B cell (primary cell): ENCODE measurements at regions not wholly inside any gene's neighbourhood (a gene's known extent, or its start where the extent isn't known, plus 50 kb on each side); places are given as distances from the start of the nearest gene placed in this dataset.

Experiments used
- ATAC-seq: fragments of 200-7000 bp; cut with Tn5 transposase; one replicate; pipeline ENCODE4 v1.10.0; 2021; ENCODE audit warnings: low read depth, mild to moderate bottlenecking, moderate number of reproducible peaks, moderate library complexity
- CTCF ChIA-PET: fragments of 350-600 bp; sonication (Branson Sonifier 250); formaldehyde crosslinking; loops from one replicate; lab custom pipeline; 2021; ENCODE audit warnings: antibody characterized with exemption, inconsistent platforms; lab: Charles Lee
- POLR2A ChIA-PET: fragments of 350-600 bp; sonication (Branson Sonifier 250); formaldehyde crosslinking; loops from one replicate; lab custom pipeline; 2021; ENCODE audit warnings: antibody characterized with exemption; lab: Charles Lee
- DNase-seq: peaks from one replicate; pipeline ENCODE4 v3.0.0; 2013
- H2AFZ ChIP-seq: 2 replicates; pipeline ENCODE4 v1.6.1; 2012; ENCODE audit warnings: mild to moderate bottlenecking, low read depth, low read length; ENCODE audit not compliant: insufficient read depth, poor library complexity, severe bottlenecking
- H3K27ac ChIP-seq, 2 donors: 1 replicate in 1 of 2; 2 replicates in 1 of 2; pipeline ENCODE4 v1.5.1; 2012 to 2013; ENCODE audit warnings: low read length in 2 of 2, mild to moderate bottlenecking in 2 of 2, moderate library complexity in 1 of 2
- H3K27me3 ChIP-seq, 4 experiments: fragments of 200-600 bp in 1 of 4; sonication (generic) in 1 of 4; replicated peaks in 1 of 4; 1 replicate in 2 of 4; 2 replicates in 2 of 4; pipeline versions ENCODE4 v1.6.1 to v1.7.0; 2013 to 2016; ENCODE audit warnings: low read length in 3 of 4, mild to moderate bottlenecking in 2 of 4, mixed read lengths in 1 of 4, moderate library complexity in 1 of 4; ENCODE audit not compliant: insufficient read depth in 4 of 4, control insufficient read depth in 3 of 4; ENCODE audit errors: control extremely low read depth in 1 of 4
- H3K36me3 ChIP-seq, 2 experiments: replicated peaks in 1 of 2; 1 replicate in 1 of 2; 2 replicates in 1 of 2; pipeline versions ENCODE4 v1.6.1 to v1.7.1; 2013; ENCODE audit warnings: low read length in 1 of 2; ENCODE audit not compliant: insufficient read depth in 2 of 2, control insufficient read depth in 1 of 2; ENCODE audit errors: control extremely low read depth in 1 of 2, extremely low read depth in 1 of 2
- H3K4me1 ChIP-seq, 2 donors: fragments of 200-600 bp in 1 of 2; sonication (generic) in 1 of 2; 1 replicate in 1 of 2; 2 replicates in 1 of 2; pipeline versions ENCODE4 v1.5.1 to v1.6.1; 2013 to 2017; ENCODE audit warnings: low read length in 2 of 2; ENCODE audit not compliant: control insufficient read depth in 2 of 2, insufficient read depth in 2 of 2
- H3K4me2 ChIP-seq: replicated peaks from 2 replicates; pipeline ENCODE3; 2012; ENCODE audit warnings: mild to moderate bottlenecking, low read depth, low read length; ENCODE audit not compliant: poor library complexity, severe bottlenecking
- H3K4me3 ChIP-seq, 5 experiments: fragments of 200-600 bp in 1 of 5; sonication (generic) in 1 of 5; 1 replicate in 3 of 5; 2 replicates in 2 of 5; pipeline versions ENCODE4 v1.5.1 to v1.7.0; 2011 to 2016; ENCODE audit warnings: low read length in 4 of 5, mild to moderate bottlenecking in 4 of 5, low read depth in 2 of 5, control low read depth in 1 of 5, moderate library complexity in 1 of 5; ENCODE audit not compliant: insufficient read depth in 1 of 5; ENCODE audit errors: control extremely low read depth in 1 of 5, extremely low read depth in 1 of 5
- H3K79me2 ChIP-seq: fragments of 200-600 bp; sonication (generic); one replicate; pipeline ENCODE4 v1.6.0; 2016; ENCODE audit warnings: low read length; ENCODE audit not compliant: control insufficient read depth, insufficient read depth
- H3K9ac ChIP-seq: fragments of 200-600 bp; sonication (generic); 2 replicates; pipeline ENCODE4 v1.6.1; 2017; ENCODE audit warnings: mild to moderate bottlenecking, low read length, moderate library complexity
- H3K9me3 ChIP-seq, 3 donors: one replicate each; pipeline versions ENCODE4 v1.6.1 to v1.7.1; 2013; ENCODE audit warnings: low read length in 2 of 3; ENCODE audit not compliant: control insufficient read depth in 2 of 3, insufficient read depth in 1 of 3; ENCODE audit errors: control extremely low read depth in 1 of 3
- H4K20me1 ChIP-seq: 2 replicates; pipeline ENCODE4 v1.6.0; 2012; ENCODE audit warnings: mild to moderate bottlenecking, low read length; ENCODE audit not compliant: insufficient read depth, control insufficient read depth, poor library complexity, severe bottlenecking
- H3K27ac Mint-ChIP-seq: one replicate; pipeline ENCODE4 v1.8.0; 2021; ENCODE audit warnings: mixed read lengths
- H3K27me3 Mint-ChIP-seq: one replicate; pipeline ENCODE4 v1.8.0; 2021; ENCODE audit warnings: mixed read lengths
- H3K4me1 Mint-ChIP-seq: one replicate; pipeline ENCODE4 v1.8.0; 2021; ENCODE audit warnings: mixed read lengths
- H3K4me3 Mint-ChIP-seq: one replicate; pipeline ENCODE4 v1.8.0; 2021; ENCODE audit warnings: mixed read lengths
- H3K9me3 Mint-ChIP-seq: one replicate; pipeline ENCODE4 v1.8.0; 2022; ENCODE audit warnings: mixed read lengths; ENCODE audit not compliant: insufficient read depth
- CTCF ChIP-seq: fragments of 200-600 bp; IDR thresholded peaks from one replicate; pipeline ENCODE4 v1.8.0; 2022; ENCODE audit warnings: antibody characterized with exemption, mild to moderate bottlenecking
- EZH2 ChIP-seq: IDR thresholded peaks from 2 replicates; pipeline ENCODE4 v1.6.1; 2012; ENCODE audit warnings: borderline replicate concordance, low read depth, mild to moderate bottlenecking, moderate library complexity, low read length; ENCODE audit not compliant: insufficient read depth, poor library complexity, severe bottlenecking
- WGBS: methylation state at CpG from one replicate; pipeline ENCODE4 v1.1.5; 2013; ENCODE audit warnings: missing lambda C conversion rate; ENCODE audit not compliant: insufficient coverage; 5-methylcytosine and 5-hydroxymethylcytosine counted together
- intact Hi-C: fragments of 100-400 bp; cut with micrococcal nuclease; formaldehyde crosslinking; loops from one replicate; pipeline ENCODE4 v1.10.0; 2022

- WGBS: 83% methylated on average over 17 of the region's 22 CpGs
- Histone ChIP-seq H3K9ac (no peak overlapping the region), H3K4me3 (no peak overlapping the region), H3K4me2 (no peak overlapping the region), H3K79me2 (no peaks in the 10 kb centered on the region), H2AFZ (no peak overlapping the region), H3K36me3 (no peaks in the 10 kb centered on the region), H3K27ac (no peak overlapping the region), H3K27me3 (peaks cover 0 to 47% (median 4%) of the 10 kb centered on the region in 4 experiments), H3K9me3 (peaks cover 0 to 16% (median 0%) of the 10 kb centered on the region in 3 donors), H4K20me1 (no peaks in the 10 kb centered on the region), H3K4me1 (peaks cover 8 to 10% of the 10 kb centered on the region in 2 donors)
- Mint-ChIP-seq H3K4me1 (peaks cover 10% of the 10 kb centered on the region), H3K9me3 (no peaks in the 10 kb centered on the region), H3K27ac (no peak overlapping the region), H3K4me3 (no peak overlapping the region), H3K27me3 (peaks cover 32% of the 10 kb centered on the region)
- ChIA-PET CTCF (no interaction called here), POLR2A (no interaction called here)
- DNase-seq: no peak
- ATAC-seq: no peak
- no peak for TF ChIP-seq CTCF
- TF ChIP-seq EZH2: no peak
- intact Hi-C loops: no loop called here
Observed at GRCh38 chr4:3868211-3869173, 102.3 kb downstream of the ADRA2C start.

DNA sequence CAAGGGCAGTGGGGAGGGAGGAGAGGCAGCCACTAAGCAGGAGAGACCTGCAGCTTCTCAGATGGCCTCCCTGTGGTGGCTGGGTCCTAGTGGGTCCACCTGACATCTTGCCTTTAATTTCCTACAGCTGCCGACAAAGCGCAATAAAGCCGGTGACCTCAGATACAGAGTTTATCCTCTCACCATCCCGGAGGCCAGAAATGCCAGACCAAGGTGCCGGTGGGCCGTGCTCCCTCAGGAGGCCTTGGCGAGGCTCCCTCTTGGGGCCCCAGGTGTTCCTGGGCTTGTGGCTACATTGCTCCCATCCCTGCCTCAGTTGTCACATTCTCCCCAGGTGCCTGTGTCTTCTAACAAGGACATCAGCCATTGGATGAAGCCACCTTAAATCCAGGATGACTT, 103.0 kb downstream of the ADRA2C start:
- H3K27me3 Mint-ChIP-seq: peaks cover 33% of the 10 kb centered on the region
- H3K27ac Mint-ChIP-seq: no peak overlapping the region
- intact Hi-C loops: no loop called here
- ChIA-PET CTCF (no interaction called here), POLR2A (no interaction called here)
- Histone ChIP-seq H4K20me1 (no peaks in the 10 kb centered on the region), H2AFZ (no peak overlapping the region), H3K9ac (no peak overlapping the region), H3K79me2 (no peaks in the 10 kb centered on the region), H3K4me3 (no peak overlapping the region), H3K27me3 (peaks cover 0 to 51% (median 4%) of the 10 kb centered on the region in 4 experiments), H3K4me2 (no peak overlapping the region), H3K9me3 (peaks cover 0 to 16% (median 0%) of the 10 kb centered on the region in 3 donors), H3K27ac (no peak overlapping the region), H3K36me3 (no peaks in the 10 kb centered on the region), H3K4me1 (peaks cover 8 to 10% of the 10 kb centered on the region in 2 donors)
- peaks cover 10% of the 10 kb centered on the region for H3K4me1 Mint-ChIP-seq
- TF ChIP-seq EZH2 (no peak), CTCF (no peak)
- 87% methylated on average over 7 of the region's 7 CpGs for WGBS
- DNase-seq: no peak
- no peaks in the 10 kb centered on the region for H3K9me3 Mint-ChIP-seq
- ATAC-seq: no peak
- H3K4me3 Mint-ChIP-seq: no peak overlapping the region
